ENCODE measurements at regions not wholly inside any gene's neighbourhood (a gene's known extent, or its start where the extent isn't known, plus 50 kb on each side); places are given as distances from the start of the nearest gene placed in this dataset.

GRCh38 chr17:77885678-77886386 is 72.7 kb upstream of the TNRC6C start:
- no peak for TF ChIP-seq CTCF (IDR thresholded peaks at IDR 0.05)
- H3K36me3 ChIP-seq, result no peaks in the 10 kb centered on the region
- H3K27ac ChIP-seq, result peak overlapping the region in 5 of 10 donors; percentile 6 to 90 (median 77)
- peaks cover 20 to 60% (median 32%) of the 10 kb centered on the region in 9 donors for H3K4me1 ChIP-seq
- no peak for ATAC-seq
- DNase-seq, result no peak
- peaks cover 0 to 11% (median 0%) of the 10 kb centered on the region in 7 donors for H3K27me3 ChIP-seq
- intact Hi-C loops (cut with DNase I), result loop anchor here in 7 of 10 donors (5.0 to 10.0 kb wide), 7 partner anchors 51 to 344 kb away; partner anchors contain the start of gene TNRC6C (in 2 of the 7)
- no peaks in the 10 kb centered on the region for H3K9me3 ChIP-seq
- 76 to 81% methylated on average over 8 of the region's 8 CpGs for WGBS, 2 donors
- H3K4me3 ChIP-seq, result no peak overlapping the region

GRCh38 chr17:77886387-77886728 is 72.1 kb upstream of the TNRC6C start:
- Histone ChIP-seq H3K36me3 (no peaks in the 10 kb centered on the region), H3K27me3 (peaks cover 0 to 11% (median 0%) of the 10 kb centered on the region in 7 donors), H3K4me3 (no peak overlapping the region), H3K9me3 (no peaks in the 10 kb centered on the region), H3K4me1 (peaks cover 15 to 55% (median 27%) of the 10 kb centered on the region in 9 donors), H3K27ac (peak overlapping the region in 6 of 10 donors; percentile 6 to 90 (median 72))
- DNase-seq (peak in 1 of 2 donors; percentile 39), ATAC-seq (no peak)
- TF ChIP-seq CTCF (IDR thresholded peaks at IDR 0.05), result no peak
- 84 to 89% methylated on average over 13 of the region's 13 CpGs for WGBS, 2 donors
- intact Hi-C loops (cut with DNase I), result loop anchor here in 7 of 10 donors (5.0 to 10.0 kb wide), 7 partner anchors 52 to 344 kb away; partner anchors contain the start of gene TNRC6C (in 2 of the 7)

GRCh38 chr17:77887110-77887463 is 71.4 kb upstream of the TNRC6C start:
- WGBS, 2 donors, result 77 to 79% methylated on average over 4 of the region's 4 CpGs
- TF ChIP-seq CTCF (IDR thresholded peaks at IDR 0.05), result no peak
- H3K9me3 ChIP-seq, result no peaks in the 10 kb centered on the region
- H3K27me3 ChIP-seq, result peaks cover 0 to 11% (median 0%) of the 10 kb centered on the region in 7 donors
- DNase-seq (no peak), ATAC-seq (peak in 2 of 8 donors; percentile 23)
- H3K4me3 ChIP-seq, result peak overlapping the region in 8 of 10 donors; percentile 46 to 65 (median 54)
- H3K4me1 ChIP-seq, result peaks cover 12 to 48% (median 20%) of the 10 kb centered on the region in 9 donors
- intact Hi-C loops (cut with DNase I), result loop anchor here in 7 of 10 donors (5.0 to 10.0 kb wide), 7 partner anchors 52 to 345 kb away; partner anchors contain the start of gene TNRC6C (in 2 of the 7)
- peak overlapping the region in 9 of 10 donors; percentile 47 to 90 (median 69) for H3K27ac ChIP-seq
- H3K36me3 ChIP-seq, result no peaks in the 10 kb centered on the region

GRCh38 chr17:77887464-77888241 is 70.8 kb upstream of the TNRC6C start:
- ATAC-seq, result peak; percentile 80 to 93 (median 87)
- H3K36me3 ChIP-seq, result no peaks in the 10 kb centered on the region
- no peaks in the 10 kb centered on the region for H3K9me3 ChIP-seq
- 4 to 6% methylated on average over 44 of the region's 44 CpGs for WGBS, 2 donors
- H3K4me3 ChIP-seq, result peak overlapping the region; percentile 14 to 65 (median 50)
- peak; percentile 84 for DNase-seq
- peaks cover 0 to 11% (median 0%) of the 10 kb centered on the region in 7 donors for H3K27me3 ChIP-seq
- no peak for TF ChIP-seq CTCF (IDR thresholded peaks at IDR 0.05)
- H3K27ac ChIP-seq, result peak overlapping the region in 9 of 10 donors; percentile 47 to 90 (median 69)
- peaks cover 6 to 42% (median 14%) of the 10 kb centered on the region in 9 donors for H3K4me1 ChIP-seq
- intact Hi-C loops (cut with DNase I), result loop anchor here in 7 of 10 donors (2.0 to 10.0 kb wide), 8 partner anchors 53 to 345 kb away; partner anchors contain the start of gene TNRC6C (in 3 of the 7)
